Gastroesophageal sphincter (tissue), 4 donors: ENCODE measurements at regions not wholly inside any gene's neighbourhood (a gene's known extent, or its start where the extent isn't known, plus 50 kb on each side); places are given as distances from the start of the nearest gene placed in this dataset.
A peak's percentile ranks its signal among the peaks of the same experiment; 100 is the strongest.

Experiments used
- ATAC-seq: fragments of 150-250 bp; one replicate; pipeline ENCODE4 v1.9.1; 2016; ENCODE audit warnings: mild to moderate bottlenecking, moderate library complexity
- H3K27ac ChIP-seq, 4 donors: fragments of 200-600 bp; sonication (generic) in 3 of 4; 1 replicate in 3 of 4; 2 replicates in 1 of 4; pipeline ENCODE4 v1.5.1; 2016 to 2019
- H3K27me3 ChIP-seq: fragments of 200-600 bp; sonication (generic); one replicate; pipeline ENCODE4 v1.5.1; 2019
- H3K36me3 ChIP-seq, 2 donors: fragments of 200-600 bp; sonication (generic); one replicate each; pipeline ENCODE4 v1.5.1; 2019; ENCODE audit warnings: control low read depth in 1 of 2
- H3K4me1 ChIP-seq, 3 donors: fragments of 200-600 bp; sonication (generic); 1 replicate in 2 of 3; 2 replicates in 1 of 3; pipeline ENCODE4 v1.5.1; 2016 to 2019; ENCODE audit warnings: control low read depth in 2 of 3
- H3K4me3 ChIP-seq, 2 donors: fragments of 200-600 bp; sonication (generic); one replicate each; pipeline ENCODE4 v1.5.1; 2019; ENCODE audit warnings: mild to moderate bottlenecking in 1 of 2, moderate library complexity in 1 of 2
- H3K9me3 ChIP-seq, 3 donors: fragments of 200-600 bp; sonication (generic); one replicate each; pipeline ENCODE4 v1.5.1; 2017 to 2019; ENCODE audit warnings: control low read depth in 2 of 3
- EP300 ChIP-seq: sonication (generic); formaldehyde crosslinking; IDR thresholded peaks from one replicate; pipeline ENCODE4 v1.6.1; 2017; ENCODE audit warnings: antibody characterized with exemption, mild to moderate bottlenecking
- POLR2A ChIP-seq, 2 donors: fragments of 450-650 bp; IDR thresholded peaks; one replicate each; pipeline ENCODE4 v1.6.1; 2017; ENCODE audit warnings: antibody characterized with exemption in 2 of 2, mild to moderate bottlenecking in 2 of 2, moderate library complexity in 1 of 2
- POLR2AphosphoS5 ChIP-seq: sonication (generic); formaldehyde crosslinking; IDR thresholded peaks from one replicate; pipeline ENCODE4 v1.6.1; 2017; ENCODE audit warnings: antibody characterized with exemption
- WGBS, 2 donors: methylation state at CpG; one replicate each; pipeline ENCODE4 v1.1.5; 2018; ENCODE audit warnings: low coverage in 1 of 2; 5-methylcytosine and 5-hydroxymethylcytosine counted together
- TF ChIP-seq, protein P1 (sequence below), 4 experiments: fragments of 200-600 bp in 2 of 4; fragments of 450-650 bp in 2 of 4; sonication (generic) in 1 of 4; IDR thresholded peaks; one replicate each; pipeline ENCODE4 v1.5.1; 2017 to 2019; ENCODE audit warnings: antibody characterized with exemption in 4 of 4, mild to moderate bottlenecking in 2 of 4, moderate library complexity in 2 of 4

DNA sequence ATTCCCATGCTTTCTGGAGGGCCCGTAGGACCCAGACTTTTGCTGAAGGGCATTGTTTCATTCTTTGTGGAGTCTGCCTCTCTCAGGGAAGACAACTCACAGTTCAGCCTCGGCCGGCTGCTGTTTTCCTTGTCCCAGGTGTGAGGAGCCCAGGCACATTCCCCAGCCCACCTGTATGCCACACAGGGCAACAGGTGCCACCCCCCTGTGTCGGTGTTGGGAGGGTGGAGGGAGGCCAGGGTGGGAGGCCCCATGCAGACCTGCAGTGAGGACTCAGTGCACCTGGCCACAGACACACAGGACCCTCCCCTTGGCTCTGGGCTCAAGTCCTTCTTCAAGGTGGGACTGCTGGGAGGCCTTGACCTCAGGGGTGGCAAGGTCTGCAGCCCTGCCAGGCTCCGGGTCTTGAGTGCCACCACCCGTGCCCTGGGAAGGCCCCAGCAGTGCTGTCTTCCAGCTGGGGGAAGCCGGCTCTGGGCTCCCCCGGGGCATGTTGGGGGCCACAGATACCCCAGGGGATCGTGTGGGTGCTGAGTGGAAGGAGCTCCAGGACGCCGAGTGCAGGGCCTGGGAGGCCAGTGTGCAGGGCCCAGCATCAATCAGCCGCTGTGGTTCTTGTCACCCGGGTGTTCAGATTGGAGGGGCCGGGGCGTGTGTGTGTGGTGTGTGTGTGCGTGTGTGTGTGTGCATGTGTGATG is 1286.1 kb downstream of the BRD1 start:
- no peak overlapping the region for H3K27ac ChIP-seq
- no peak for TF ChIP-seq POLR2A (IDR thresholded peaks at IDR 0.05)
- TF ChIP-seq POLR2AphosphoS5 = no peak
- TF ChIP-seq, protein P1, sequence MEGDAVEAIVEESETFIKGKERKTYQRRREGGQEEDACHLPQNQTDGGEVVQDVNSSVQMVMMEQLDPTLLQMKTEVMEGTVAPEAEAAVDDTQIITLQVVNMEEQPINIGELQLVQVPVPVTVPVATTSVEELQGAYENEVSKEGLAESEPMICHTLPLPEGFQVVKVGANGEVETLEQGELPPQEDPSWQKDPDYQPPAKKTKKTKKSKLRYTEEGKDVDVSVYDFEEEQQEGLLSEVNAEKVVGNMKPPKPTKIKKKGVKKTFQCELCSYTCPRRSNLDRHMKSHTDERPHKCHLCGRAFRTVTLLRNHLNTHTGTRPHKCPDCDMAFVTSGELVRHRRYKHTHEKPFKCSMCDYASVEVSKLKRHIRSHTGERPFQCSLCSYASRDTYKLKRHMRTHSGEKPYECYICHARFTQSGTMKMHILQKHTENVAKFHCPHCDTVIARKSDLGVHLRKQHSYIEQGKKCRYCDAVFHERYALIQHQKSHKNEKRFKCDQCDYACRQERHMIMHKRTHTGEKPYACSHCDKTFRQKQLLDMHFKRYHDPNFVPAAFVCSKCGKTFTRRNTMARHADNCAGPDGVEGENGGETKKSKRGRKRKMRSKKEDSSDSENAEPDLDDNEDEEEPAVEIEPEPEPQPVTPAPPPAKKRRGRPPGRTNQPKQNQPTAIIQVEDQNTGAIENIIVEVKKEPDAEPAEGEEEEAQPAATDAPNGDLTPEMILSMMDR (IDR thresholded peaks at IDR 0.05) = no peak
- TF ChIP-seq EP300 = no peak
- no peaks in the 10 kb centered on the region for H3K9me3 ChIP-seq
- H3K36me3 ChIP-seq = no peaks in the 10 kb centered on the region
- H3K4me1 ChIP-seq = no peaks in the 10 kb centered on the region
- ATAC-seq = no peak
- no peak overlapping the region for H3K4me3 ChIP-seq
- 60% methylated on average over 1 of the region's 16 CpGs; no CpG with 5 or more reads in 1 of the 2 donors for WGBS, 2 donors
- peaks cover 78% of the 10 kb centered on the region for H3K27me3 ChIP-seq

DNA sequence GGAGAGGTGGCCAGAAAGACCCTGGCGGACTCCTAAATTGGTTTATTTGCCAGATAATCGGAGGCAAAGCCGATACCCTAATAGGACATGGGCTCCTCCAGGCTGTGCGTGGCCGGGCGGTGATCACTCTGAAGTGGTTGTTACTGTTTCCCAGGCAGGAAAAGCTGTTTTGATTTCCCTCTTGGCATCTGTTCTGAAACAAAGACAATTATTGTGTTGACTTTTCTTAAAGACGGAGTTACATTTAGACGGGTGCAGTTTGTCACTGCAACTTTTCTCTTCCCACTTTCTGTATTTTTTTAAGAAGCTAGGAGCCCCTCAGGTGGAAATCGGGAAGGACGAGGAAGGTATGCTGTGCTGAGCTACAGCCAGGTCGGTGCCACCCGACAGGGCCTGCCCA is 1288.4 kb downstream of the BRD1 start:
- TF ChIP-seq EP300 (no peak), POLR2AphosphoS5 (no peak), POLR2A (IDR thresholded peaks at IDR 0.05) (no peak)
- TF ChIP-seq, protein P1 (IDR thresholded peaks at IDR 0.05) = no peak
- ATAC-seq = no peak
- Histone ChIP-seq H3K27me3 (peaks cover 70% of the 10 kb centered on the region), H3K4me3 (no peak overlapping the region), H3K36me3 (no peaks in the 10 kb centered on the region), H3K9me3 (no peaks in the 10 kb centered on the region), H3K4me1 (no peaks in the 10 kb centered on the region), H3K27ac (no peak overlapping the region)
- WGBS, 2 donors = 52 to 53% methylated on average over 6 of the region's 12 CpGs

DNA sequence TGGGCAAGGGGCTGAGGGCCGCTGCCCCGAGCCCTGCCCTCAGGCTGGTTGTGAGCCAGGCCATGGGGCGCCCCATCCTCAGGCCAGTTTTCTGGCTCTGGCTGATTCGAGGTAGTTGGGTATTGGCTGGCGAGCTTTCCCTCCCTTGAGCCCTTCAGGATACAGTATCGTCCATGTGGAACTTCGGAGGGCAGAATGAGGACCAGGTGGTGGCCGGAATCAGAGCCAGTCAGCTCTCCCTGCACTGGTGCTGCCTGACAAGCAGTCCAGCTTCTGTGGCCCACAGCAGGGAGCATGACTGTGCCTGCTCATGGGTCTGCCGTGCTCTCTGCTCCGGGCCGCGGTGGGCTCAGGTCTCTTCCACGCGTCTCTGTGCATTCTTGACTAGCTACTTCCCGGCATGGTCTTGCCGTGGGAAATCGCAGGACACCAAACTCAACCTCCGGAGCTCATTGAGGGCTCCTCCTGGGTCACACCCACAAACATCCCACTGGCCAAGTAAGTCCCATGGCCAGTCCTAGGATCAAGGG is 1289.3 kb downstream of the BRD1 start:
- no peak overlapping the region for H3K4me3 ChIP-seq
- ATAC-seq = no peak
- H3K27ac ChIP-seq = no peak overlapping the region
- no peaks in the 10 kb centered on the region for H3K36me3 ChIP-seq
- TF ChIP-seq POLR2A (IDR thresholded peaks at IDR 0.05) (no peak), POLR2AphosphoS5 (no peak), EP300 (no peak)
- TF ChIP-seq, protein P1 (IDR thresholded peaks at IDR 0.05) = no peak
- WGBS, 2 donors = 96% methylated on average over 8 of the region's 18 CpGs; no CpG with 5 or more reads in 1 of the 2 donors
- no peaks in the 10 kb centered on the region for H3K4me1 ChIP-seq
- H3K9me3 ChIP-seq = no peaks in the 10 kb centered on the region
- H3K27me3 ChIP-seq = peaks cover 70% of the 10 kb centered on the region

DNA sequence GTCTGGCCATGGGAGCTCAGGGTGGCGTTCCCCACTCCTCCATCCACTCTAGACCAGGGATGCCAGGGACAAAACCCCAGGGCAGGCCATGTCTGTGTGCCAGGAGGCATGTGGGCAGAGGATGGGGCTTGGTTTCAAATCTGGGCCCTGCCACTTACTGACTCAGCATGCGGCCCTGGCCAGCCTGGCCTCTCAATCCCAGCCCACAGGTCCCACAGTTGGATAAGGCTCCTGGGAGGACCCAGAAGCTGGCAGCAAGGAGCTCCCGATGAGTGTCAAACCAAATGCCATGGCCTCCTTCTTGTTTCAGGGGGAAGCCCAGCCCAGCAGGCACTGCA is 1290.4 kb downstream of the BRD1 start:
- TF ChIP-seq EP300 (no peak), POLR2A (IDR thresholded peaks at IDR 0.05) (no peak)
- TF ChIP-seq, protein P1 (IDR thresholded peaks at IDR 0.05) = no peak
- Histone ChIP-seq H3K4me1 (no peaks in the 10 kb centered on the region), H3K27ac (peak overlapping the region in 3 of 4 donors; percentile 48 to 70 (median 54)), H3K27me3 (peaks cover 80% of the 10 kb centered on the region), H3K36me3 (no peaks in the 10 kb centered on the region), H3K9me3 (no peaks in the 10 kb centered on the region), H3K4me3 (no peak overlapping the region)
- WGBS, 2 donors = 80% methylated on average over 1 of the region's 3 CpGs; no CpG with 5 or more reads in 1 of the 2 donors
- no peak for ATAC-seq
